H4 (cell line): ENCODE measurements at regions not wholly inside any gene's neighbourhood (a gene's known extent, or its start where the extent isn't known, plus 50 kb on each side); places are given as distances from the start of the nearest gene placed in this dataset.

ENCODE experiments used
- DNase-seq: peaks from one replicate; pipeline ENCODE4 v3.0.0-alpha.2; 2015; ENCODE audit warnings: low spot score

DNA sequence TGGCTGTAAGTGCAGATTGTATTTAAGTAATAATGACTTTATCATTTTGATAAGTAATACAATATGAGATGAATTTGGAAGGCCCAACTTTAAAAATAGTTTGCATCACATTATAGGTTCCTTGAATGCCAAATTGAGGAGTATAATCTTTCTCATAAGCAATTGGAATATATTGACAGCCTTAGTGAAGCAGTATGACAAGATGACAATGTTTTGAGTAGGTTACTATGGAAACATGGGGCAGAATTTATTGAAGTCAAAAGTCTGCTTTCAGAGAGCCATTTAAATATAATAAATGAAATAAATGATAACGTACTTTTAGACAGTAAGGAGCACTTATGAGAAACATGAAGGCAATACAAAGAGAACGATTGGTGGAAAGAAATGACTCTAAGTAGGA is 776.4 kb downstream of the TECRL start:
- DNase-seq, result no peak

DNA sequence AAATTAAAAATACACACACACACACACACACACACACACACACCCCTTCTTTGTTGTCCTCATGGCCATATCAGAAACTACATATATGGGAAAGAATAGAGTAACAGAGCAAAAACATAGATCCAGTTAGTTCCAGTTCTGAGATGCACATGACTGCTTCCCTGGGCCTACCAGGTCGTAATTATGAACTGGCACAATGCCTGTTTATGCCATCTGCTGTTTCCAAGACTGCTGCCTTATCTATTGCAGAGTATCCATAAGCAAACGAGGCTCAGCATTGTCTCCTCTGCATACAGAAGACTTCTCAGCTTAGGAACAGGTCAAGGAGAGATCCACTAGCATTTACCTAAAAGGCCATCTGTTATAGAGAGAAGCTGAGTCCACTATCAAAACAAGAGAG is 789.0 kb downstream of the TECRL start:
- no peak for DNase-seq

DNA sequence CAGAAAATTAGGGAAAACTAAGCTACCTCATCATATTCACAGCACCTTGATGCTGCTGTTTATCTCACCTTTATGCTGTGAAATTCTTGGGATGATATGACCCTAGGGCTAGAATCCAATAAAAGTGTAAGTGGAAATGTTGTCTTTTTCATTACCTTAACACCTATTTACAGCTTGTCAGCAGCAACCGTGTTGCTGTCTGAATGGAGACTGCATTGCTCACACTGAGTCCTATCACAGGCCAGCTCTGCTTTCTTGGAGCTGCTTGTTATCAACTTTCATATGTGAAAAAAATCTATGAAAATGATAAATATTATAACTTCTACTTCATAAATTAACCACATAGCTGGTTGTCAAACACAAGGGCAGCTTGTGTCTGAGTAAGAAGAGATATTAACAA is 789.5 kb downstream of the TECRL start:
- no peak for DNase-seq

DNA sequence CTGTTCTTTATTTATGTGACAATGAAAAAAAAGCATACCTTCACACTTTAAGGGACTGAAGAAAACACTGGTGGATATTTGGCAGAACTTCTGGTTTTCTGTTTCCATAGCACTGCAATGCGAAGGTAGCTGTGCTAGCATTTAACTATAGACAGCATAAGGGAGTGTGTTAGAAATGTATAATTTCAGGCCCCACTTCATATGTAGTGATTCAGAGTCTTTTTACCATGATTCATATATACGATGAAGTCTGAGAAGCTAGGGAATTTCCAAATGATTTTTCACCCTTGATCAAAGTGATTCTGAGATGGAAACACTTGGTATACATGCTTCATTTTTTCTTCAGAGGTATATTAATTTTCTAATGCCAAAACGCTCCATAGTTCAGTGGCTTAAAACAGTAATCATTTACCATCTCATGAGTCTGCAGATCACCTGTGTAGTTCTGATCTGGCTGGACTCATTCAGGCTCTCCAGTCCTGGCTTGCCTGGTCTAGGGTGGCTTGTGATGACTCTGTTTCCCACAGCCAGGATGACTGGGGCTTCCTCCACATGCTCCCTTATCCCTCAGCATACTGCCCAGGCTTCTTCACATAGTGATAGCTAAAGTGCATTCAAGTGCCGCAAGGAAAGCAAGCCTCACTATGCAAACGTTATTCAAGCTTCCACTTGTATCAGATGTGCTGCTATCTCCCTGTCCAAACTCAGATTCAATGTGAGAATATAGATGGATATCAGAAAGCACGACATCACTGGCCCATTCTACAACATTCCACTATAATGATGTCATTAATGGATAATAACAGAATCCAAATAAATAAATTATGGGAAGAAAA is 790.1 kb downstream of the TECRL start:
- DNase-seq, result no peak

DNA sequence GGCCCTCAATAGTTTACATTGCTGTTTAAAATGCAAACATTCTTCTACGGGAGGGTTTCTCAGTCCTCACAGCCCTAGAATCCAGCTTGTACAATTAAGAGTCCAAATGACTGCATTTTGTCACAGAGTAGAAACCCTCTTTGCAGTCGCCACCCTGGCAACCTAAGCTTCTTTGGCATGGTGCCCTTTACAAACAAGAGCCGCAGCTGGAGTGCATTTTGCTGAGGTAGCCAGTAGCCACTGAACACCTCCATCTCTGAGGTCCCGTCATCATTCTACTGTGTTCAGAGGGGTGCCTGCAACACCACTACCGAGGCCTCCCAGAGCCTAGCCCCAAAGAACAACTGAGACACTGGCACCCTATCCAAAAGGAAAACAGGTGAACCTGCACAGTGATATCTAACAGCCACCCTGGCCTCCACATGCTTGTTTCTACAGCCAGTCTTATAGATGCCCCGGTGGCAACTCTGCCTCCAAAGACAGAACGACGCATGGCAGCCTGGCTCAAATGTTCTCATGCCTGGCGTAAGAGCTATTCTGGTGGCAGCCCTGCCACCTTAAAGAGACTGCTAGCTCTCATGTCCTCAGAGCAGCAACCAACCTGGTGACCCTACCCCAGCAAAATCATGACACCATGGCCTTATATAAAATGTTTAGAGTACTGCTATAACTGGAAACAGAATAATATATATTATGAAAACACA is 801.9 kb downstream of the TECRL start:
- no peak for DNase-seq

DNA sequence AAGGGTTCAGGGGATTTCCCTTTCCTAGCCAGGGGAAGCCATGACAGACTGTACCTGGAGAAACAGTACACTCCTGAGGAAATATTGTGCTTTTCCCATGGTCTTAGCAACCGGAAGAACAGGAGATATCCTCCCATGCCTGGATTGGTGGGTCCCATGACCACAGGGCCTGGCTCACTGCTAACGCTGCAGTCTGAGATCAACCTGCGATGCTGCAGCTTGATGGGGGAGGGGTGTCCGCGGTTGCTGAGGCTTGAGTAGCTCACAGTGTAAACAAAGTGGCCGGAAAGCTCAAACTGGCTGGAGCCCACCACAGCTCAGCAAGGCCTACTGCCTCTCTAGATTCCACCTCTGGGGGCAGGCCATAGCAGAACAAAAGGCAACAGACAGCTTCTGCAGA is 819.5 kb downstream of the TECRL start:
- DNase-seq, result no peak

DNA sequence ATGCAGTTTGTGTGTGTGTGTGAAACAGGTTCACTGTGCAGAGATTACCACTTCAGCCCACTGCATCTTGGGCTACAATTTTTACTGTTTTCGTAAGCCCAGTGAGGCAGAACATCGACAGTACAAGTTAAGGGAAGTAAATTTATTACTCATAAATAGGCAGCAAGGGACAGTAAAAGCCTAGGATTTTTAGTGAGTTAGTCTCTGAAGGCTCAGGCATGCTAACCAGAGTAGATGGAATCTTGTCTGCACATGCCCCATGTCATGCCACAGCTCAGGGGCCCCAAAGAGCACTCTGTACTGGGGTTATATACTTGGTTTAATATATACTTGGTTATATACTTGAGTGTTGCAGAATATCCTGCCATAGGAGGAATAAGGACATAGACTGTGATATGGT is 825.7 kb downstream of the TECRL start:
- DNase-seq, result no peak

DNA sequence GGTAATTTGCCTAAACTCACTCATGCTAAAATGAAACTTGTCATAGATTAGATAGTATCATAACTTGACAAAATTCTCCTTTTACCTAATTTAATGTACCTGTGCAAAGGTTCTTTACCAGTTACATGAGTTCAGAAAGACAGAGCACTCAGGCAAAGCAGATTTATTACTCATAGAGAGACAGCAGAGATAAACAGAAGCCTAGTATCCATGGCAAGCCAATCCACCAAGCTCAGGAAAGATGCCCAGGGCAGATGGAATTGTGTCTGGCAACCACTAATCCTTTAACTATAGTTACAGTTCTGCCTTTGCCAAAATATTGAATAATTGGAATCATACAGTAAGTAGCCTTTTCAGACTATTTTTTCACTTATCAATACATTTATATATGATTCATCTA is 826.2 kb downstream of the TECRL start:
- no peak for DNase-seq

DNA sequence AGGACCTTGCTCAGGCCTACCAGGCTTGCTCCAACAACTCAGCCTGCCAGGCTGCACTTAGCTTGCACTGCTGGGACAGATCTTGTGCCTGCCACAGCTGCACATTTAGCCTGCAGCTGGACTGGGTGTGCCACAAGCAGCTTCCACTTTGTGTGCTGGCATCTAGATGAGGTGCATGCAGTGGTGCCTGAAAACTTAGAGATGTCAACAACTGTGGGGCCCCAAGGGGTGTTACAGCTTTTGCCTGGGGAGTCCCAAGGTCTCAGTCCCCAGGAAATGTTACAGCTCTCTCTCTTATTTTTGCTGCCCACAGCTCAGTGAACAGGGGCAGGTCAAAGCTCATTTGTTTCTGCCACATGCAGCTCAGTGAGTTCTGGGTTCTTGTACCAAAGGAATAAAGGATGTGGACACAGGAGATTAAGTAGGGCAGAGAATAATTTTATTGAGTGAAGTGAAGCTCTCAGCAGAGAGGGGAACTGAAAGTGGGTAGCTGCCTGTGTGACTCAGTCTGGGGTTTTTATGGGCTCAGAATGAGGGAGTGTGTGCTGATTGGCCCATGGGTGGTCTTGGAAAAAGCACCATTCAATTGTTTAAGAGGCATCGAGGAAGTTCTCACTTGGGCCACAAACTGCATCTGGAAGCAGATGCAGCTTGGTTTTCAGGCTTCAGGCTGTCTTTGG is 828.3 kb downstream of the TECRL start:
- DNase-seq, result no peak

DNA sequence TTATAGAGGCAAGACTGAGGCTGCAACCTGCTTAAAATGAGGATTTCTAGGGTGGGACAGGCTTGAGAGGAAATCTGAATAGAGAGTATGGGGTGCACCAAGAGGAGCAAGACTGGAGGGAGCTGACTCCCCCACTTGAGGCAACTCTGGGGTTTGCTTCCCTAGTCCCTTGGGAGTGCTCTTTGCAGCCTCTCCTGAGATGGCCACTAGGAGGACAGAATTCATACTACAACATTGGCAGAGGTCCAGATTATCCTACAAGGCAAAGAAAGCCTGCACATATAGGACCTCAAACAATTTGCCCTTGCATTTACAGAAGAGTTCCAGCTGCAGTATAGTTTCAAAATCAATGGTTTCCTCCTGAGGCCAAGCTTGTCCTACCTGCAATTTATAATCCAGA is 830.9 kb downstream of the TECRL start:
- no peak for DNase-seq

DNA sequence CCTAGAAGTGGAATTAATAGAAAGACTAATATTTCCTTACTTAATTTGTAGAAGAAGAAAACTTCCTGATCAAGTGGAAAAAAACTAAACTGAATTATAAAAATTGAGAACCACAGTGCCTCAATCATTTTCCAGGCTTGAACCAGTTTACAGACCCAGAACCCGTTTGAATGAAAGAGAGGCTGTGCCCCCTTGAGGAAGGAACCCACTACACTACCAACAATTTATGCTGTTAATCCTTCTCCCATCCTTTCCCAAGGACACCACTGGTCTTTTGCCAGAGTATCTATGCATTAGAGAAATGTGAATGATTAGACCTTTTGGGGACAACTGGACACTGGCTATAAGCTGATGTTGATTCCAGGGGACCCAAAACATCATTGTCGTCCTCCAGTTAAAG is 842.6 kb downstream of the TECRL start:
- no peak for DNase-seq

DNA sequence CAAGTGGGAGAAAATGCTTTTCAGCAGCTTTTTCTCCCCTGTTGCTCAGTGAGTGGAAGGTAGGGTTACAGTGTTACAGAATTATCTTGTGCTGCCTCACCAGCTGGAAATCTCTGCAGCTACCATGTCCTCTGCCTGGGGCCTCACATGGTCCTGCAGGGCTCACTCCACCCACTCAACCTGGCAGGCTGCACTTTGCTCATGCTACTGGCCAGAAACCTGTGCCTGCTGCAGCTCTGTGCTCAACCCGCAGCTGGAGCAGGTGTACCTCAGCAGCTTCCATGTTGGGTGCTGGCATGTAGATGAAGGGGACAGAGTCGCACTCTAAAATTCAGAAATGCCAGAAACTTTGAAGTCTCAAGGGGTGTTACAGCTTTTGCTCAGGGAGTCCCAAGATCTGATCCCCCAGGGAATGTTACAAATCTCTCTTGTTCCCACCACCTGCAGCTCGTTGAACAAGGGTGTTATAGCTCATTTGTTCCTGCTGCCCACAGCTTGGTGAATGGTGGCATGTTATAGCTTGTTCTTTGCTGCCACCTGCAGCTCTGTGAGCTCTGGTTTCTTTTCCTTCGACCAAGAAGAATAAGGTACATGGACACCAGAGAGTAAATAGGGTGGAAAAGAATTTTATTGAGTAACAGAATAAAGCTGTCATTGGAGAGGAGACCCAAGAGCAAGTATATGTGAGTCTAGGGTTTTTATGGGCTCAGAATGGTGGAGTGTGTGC is 845.8 kb downstream of the TECRL start:
- no peak for DNase-seq

DNA sequence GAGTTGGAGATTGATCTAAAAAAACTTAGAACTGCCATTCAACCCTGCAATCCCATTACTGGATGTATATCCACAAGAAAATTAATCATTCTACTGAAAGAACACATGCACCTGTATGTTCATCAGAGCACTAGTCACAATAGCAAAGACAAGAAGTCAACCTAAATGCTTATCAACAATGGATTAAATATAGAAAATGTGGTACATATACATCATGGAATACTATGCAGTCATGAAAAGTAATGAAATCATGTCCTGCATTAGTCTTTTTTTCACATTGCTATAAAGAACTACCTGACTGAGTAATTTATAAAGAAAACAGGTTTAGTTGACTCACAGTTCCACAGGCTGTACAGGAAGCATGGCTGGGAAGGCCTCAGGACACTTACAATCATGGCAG is 850.5 kb downstream of the TECRL start:
- DNase-seq, result no peak

DNA sequence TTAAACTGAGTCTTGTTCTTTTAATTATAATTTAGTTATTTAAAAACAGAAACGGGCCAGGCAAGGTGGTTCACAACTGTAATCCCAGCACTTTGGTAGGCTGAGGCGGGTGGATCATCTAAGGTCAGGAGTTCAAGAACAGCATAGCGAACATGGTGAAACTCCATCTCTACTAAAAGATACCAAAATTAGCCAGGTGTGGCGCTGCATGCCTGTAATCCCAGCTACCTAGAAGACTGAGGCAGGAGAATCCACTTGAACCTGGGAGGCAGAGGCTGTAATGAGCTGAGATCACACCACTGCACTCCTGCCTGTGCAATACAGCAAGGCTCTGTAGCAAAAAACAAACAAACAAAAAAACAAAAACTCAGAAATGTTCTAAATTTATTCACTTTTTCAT is 852.9 kb downstream of the TECRL start:
- DNase-seq, result no peak

DNA sequence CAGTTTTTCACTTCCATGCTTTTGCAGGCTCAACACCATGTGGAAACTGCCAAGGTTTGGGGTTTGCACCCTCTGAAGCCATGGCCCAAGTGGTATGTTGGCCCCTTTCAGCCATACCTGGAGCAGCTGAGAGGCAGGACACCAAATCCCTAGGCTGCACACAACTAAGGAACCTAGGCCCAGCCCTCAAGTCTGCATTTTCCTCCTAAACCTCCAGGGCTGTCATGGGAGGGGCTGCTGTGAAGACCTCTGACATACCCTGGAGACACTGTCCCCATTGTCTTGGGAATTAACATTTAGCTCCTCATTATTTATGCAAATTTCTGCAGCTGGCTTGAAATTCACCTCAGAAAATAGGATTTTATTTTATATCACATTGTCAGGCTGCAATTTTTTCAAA is 856.1 kb downstream of the TECRL start:
- DNase-seq, result no peak

DNA sequence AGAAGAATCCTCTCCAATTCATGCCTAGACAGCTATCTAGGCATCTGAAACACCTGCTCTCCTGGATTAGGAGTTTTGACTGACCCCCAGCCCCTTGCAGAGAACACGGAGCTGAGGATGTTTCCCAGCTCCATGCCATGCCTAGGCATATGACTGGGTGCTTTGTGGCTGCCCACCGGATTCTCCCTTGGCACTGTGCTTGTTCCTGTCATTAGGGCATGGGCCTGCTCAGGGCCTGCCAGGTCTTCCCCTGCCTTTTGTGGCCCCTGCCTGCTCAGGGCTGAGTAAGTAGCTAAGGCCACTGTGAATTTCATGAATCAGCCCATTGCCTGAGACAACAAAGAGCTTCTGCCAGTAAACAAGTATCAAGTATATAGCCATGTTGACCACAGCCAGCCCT is 867.4 kb downstream of the TECRL start:
- DNase-seq, result no peak

DNA sequence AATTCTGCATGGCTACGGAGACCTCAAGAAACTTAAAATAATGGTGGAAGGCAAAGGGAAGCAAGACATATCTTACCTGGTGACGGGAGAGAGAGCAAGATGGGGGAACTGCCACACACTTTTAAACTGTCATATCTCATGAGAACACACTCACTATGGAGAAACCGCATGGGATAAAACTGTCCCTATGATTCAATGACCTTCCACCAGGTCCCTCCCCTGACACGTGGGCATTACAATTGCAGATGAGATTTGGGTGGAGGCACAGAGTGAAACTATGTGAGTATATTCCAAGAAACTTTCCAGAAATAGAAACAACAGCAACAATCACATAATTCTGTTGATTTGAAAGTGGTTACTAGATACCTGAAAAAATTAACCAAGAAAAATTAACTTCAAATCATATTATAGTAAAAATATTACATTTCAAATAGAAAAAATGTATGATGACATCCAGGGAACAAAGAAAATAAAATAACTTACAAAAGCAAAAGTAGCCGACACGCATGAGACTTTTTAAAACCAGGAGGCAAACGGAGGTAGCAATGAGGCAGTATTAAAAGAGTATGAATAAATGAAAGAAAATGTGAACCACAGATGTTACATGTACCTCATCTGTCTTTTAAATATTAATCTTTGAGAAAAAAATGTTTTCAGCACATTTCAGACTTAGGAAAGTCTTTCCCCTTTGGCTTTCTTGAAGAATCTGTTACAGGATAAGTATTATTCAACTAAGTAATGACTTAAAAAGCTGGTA is 879.5 kb downstream of the TECRL start:
- DNase-seq, result no peak

DNA sequence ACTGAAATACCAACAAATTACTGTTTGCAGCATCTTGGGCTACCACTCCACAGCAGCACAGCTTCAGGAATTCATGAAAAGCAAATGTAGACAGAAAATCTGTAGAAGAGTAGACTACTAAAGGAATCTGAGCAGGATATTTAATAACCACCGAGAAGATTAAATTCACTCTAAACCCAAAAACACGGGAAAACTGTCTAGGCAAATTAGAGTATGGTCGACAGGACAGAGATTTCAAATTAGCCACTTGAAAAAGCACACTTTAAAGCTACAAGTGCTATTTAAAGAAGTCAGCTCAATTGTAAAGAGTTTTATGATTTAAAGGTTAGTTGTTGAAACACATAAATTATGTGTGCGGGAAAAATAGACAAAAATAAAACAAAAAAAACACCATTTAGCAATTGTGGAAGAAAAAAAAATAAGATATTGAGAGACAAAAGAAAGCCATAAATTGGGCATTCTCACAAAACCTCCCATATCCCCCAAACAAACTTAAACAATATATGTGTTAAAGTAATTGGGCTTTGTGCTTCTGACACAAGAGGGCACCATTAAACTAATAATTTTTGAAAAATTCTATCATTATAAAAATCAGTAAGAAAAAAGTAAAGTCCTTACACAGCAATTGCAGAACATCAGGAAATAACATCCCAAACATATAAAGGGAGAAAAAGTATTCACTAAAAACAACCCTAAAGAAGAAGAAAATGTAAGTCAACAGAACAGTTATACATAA is 880.8 kb downstream of the TECRL start:
- no peak for DNase-seq

DNA sequence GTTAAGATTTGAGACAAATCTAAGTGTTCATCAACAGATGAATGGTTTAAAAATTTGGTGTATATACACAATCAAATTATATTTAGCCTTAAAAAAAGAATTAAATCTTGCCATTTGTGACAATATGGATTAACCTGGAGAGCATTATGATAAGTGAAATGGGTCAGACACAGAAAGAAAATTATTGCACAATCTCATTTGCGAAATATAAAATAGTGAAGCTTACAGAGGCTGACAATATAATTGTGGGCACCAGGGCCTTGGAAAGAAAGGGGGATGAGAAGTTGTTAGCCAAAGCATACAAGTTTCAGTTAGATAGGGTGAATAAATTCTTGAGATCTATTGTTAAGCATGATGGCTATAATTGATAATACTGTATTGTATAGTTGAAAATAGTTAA is 883.0 kb downstream of the TECRL start:
- no peak for DNase-seq

DNA sequence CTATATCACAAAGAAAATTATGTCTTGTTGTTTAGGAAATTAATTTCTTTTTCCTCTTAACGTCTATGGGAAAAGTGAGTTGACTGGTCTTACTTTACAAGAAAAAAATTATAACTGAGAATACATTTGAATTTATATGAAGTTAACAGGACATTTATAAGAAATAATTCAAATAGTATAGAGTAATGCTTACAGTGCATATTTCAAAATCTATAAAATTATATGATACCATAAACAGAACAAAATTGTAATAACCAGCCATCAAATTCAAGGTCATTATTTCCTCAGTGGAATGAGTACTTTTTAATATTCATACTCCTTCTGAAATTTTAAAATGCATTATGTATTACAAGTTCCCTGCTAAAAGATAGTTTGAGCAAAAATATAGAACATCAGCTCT is 884.5 kb downstream of the TECRL start:
- no peak for DNase-seq
